IMR-90 (cell line): ENCODE measurements at regions not wholly inside any gene's neighbourhood (a gene's known extent, or its start where the extent isn't known, plus 50 kb on each side); places are given as distances from the start of the nearest gene placed in this dataset.

Source experiments
- ATAC-seq: fragments of 200-7000 bp; cut with Tn5 transposase; 2 replicates; pipeline ENCODE4 v1.9.1; 2020; ENCODE audit warnings: low read depth, mild to moderate bottlenecking, moderate library complexity
- BruUV-seq: library from RNA; stranded (reverse); fragments of 400-500 nt; replicated peaks from 2 replicates; lab custom pipeline; 2021; lab: Mats Ljungman, UMichigan
- CTCF ChIA-PET: fragments of 300-600 bp; formaldehyde crosslinking; extraction: SDS; loops from one replicate; lab custom pipeline; 2021; ENCODE audit warnings: antibody characterized with exemption; lab: Yijun Ruan, JAX
- POLR2A ChIA-PET: fragments of 300-600 bp; sonication (Branson Sonifier 250); formaldehyde crosslinking; loops from one replicate; lab custom pipeline; 2022; ENCODE audit warnings: antibody characterized with exemption; ENCODE audit not compliant: unreplicated experiment; lab: Charles Lee
- DNase-seq: peaks from one replicate; pipeline ENCODE4 v3.0.0; 2013
- H2AFZ ChIP-seq: replicated peaks from 2 replicates; pipeline ENCODE3; 2013; ENCODE audit warnings: low read length, mild to moderate bottlenecking; ENCODE audit not compliant: poor library complexity
- H2AK5ac ChIP-seq: 2 replicates; pipeline ENCODE4 v1.6.1; 2013; ENCODE audit warnings: low read depth, low read length, inconsistent platforms
- H2AK9ac ChIP-seq: replicated peaks from 2 replicates; pipeline ENCODE3; 2013; ENCODE audit warnings: mild to moderate bottlenecking, low read depth, low read length, moderate library complexity; ENCODE audit not compliant: poor library complexity
- H2BK120ac ChIP-seq: 2 replicates; pipeline ENCODE4 v1.6.1; 2013; ENCODE audit warnings: low read depth, low read length, inconsistent platforms
- H2BK15ac ChIP-seq: 3 replicates; pipeline ENCODE4 v1.6.1; 2013; ENCODE audit warnings: low read depth, low read length, inconsistent platforms
- H2BK20ac ChIP-seq: 2 replicates; pipeline ENCODE4 v1.6.1; 2013; ENCODE audit warnings: low read depth, mild to moderate bottlenecking, inconsistent platforms, low read length, moderate library complexity
- H2BK5ac ChIP-seq: 2 replicates; pipeline ENCODE4 v1.6.1; 2013; ENCODE audit warnings: mild to moderate bottlenecking, low read depth, low read length, inconsistent platforms; ENCODE audit not compliant: poor library complexity, severe bottlenecking
- H3K14ac ChIP-seq: replicated peaks from 2 replicates; pipeline ENCODE4 v1.6.1; 2013; ENCODE audit warnings: low read depth, low read length, inconsistent platforms
- H3K18ac ChIP-seq: 2 replicates; pipeline ENCODE4 v1.6.1; 2013; ENCODE audit warnings: low read depth, low read length, control low read depth
- H3K23ac ChIP-seq: 2 replicates; pipeline ENCODE4 v1.6.1; 2013; ENCODE audit warnings: low read depth, low read length, inconsistent platforms
- H3K27ac ChIP-seq: 2 replicates; pipeline ENCODE4 v1.5.1; 2013; ENCODE audit warnings: mild to moderate bottlenecking, control low read depth, low read length; ENCODE audit not compliant: insufficient read depth
- H3K27me3 ChIP-seq: 2 replicates; pipeline ENCODE4 v1.6.1; 2013; ENCODE audit warnings: low read length; ENCODE audit not compliant: control insufficient read depth, insufficient read depth
- H3K36me3 ChIP-seq: 2 replicates; pipeline ENCODE4 v1.6.1; 2013; ENCODE audit warnings: low read length, mixed read lengths; ENCODE audit not compliant: control insufficient read depth, insufficient read depth
- H3K4ac ChIP-seq: 2 replicates; pipeline ENCODE4 v1.6.1; 2013; ENCODE audit warnings: low read depth, low read length, inconsistent platforms
- H3K4me1 ChIP-seq: 2 replicates; pipeline ENCODE4 v1.6.1; 2013; ENCODE audit warnings: low read length, mixed read lengths; ENCODE audit not compliant: control insufficient read depth, insufficient read depth
- H3K4me2 ChIP-seq: 2 replicates; pipeline ENCODE4 v1.6.1; 2013; ENCODE audit warnings: low read depth, mild to moderate bottlenecking, control low read depth, low read length, moderate library complexity
- H3K4me3 ChIP-seq: 2 replicates; pipeline ENCODE4 v1.5.1; 2013; ENCODE audit warnings: low read depth, mild to moderate bottlenecking, control low read depth, low read length, moderate library complexity; ENCODE audit not compliant: insufficient read depth
- H3K56ac ChIP-seq: 2 replicates; pipeline ENCODE4 v1.6.1; 2013; ENCODE audit warnings: low read length, inconsistent platforms; ENCODE audit not compliant: insufficient read depth; ENCODE audit errors: extremely low read depth
- H3K79me1 ChIP-seq, 2 experiments: 2 replicates each; pipeline ENCODE4 v1.6.1; 2013; ENCODE audit warnings: low read length in 2 of 2, inconsistent platforms in 1 of 2, low read depth in 1 of 2
- H3K9ac ChIP-seq: 2 replicates; pipeline ENCODE4 v1.6.1; 2013; ENCODE audit warnings: low read depth, low read length, control low read depth
- H3K9me1 ChIP-seq: 2 replicates; pipeline ENCODE4 v1.6.1; 2013; ENCODE audit warnings: low read length, inconsistent platforms; ENCODE audit not compliant: insufficient read depth
- H3K9me3 ChIP-seq: 2 replicates; pipeline ENCODE4 v1.6.1; 2013; ENCODE audit warnings: low read length; ENCODE audit not compliant: control insufficient read depth, insufficient read depth
- H4K20me1 ChIP-seq: 2 replicates; pipeline ENCODE4 v1.6.1; 2013; ENCODE audit warnings: low read length, inconsistent platforms; ENCODE audit not compliant: insufficient read depth
- H4K5ac ChIP-seq: 2 replicates; pipeline ENCODE4 v1.6.1; 2013; ENCODE audit warnings: mild to moderate bottlenecking, low read depth, low read length, control low read depth
- H4K8ac ChIP-seq, 2 experiments: 2 replicates each; pipeline ENCODE4 v1.6.1; 2013; ENCODE audit warnings: low read depth in 2 of 2, low read length in 2 of 2, control low read depth in 1 of 2, inconsistent platforms in 1 of 2
- H4K91ac ChIP-seq: 2 replicates; pipeline ENCODE4 v1.6.1; 2013; ENCODE audit warnings: low read depth, low read length, inconsistent platforms; ENCODE audit not compliant: insufficient read depth
- BHLHE40 ChIP-seq: fragments of 150-350 bp; IDR thresholded peaks from 2 replicates; pipeline ENCODE4 v1.6.1; 2016; ENCODE audit warnings: mild to moderate bottlenecking, low read depth, low read length
- CEBPB ChIP-seq: IDR thresholded peaks from 2 replicates; pipeline ENCODE4 v1.6.1; 2012; ENCODE audit warnings: low read depth, low read length, improper control_type of control experiment
- ELK1 ChIP-seq: fragments of 150-350 bp; IDR thresholded peaks from 2 replicates; pipeline ENCODE4 v1.6.1; 2016; ENCODE audit warnings: low read depth, mild to moderate bottlenecking, low read length, moderate library complexity, borderline replicate concordance
- FOS ChIP-seq: fragments of 150-350 bp; IDR thresholded peaks from 2 replicates; pipeline ENCODE4 v1.6.1; 2016; ENCODE audit warnings: low read depth, low read length
- MAFK ChIP-seq: IDR thresholded peaks from 2 replicates; pipeline ENCODE4 v1.6.1; 2012; ENCODE audit warnings: low read depth, low read length, improper control_type of control experiment
- MAZ ChIP-seq: IDR thresholded peaks from 2 replicates; pipeline ENCODE4 v1.6.1; 2012; ENCODE audit warnings: low read depth, mild to moderate bottlenecking, low read length, improper control_type of control experiment, moderate library complexity, borderline replicate concordance
- POLR2A ChIP-seq: IDR thresholded peaks from 2 replicates; pipeline ENCODE4 v1.6.1; 2012; ENCODE audit warnings: mild to moderate bottlenecking, low read depth, low read length
- RAD21 ChIP-seq: IDR thresholded peaks from 2 replicates; pipeline ENCODE4 v1.6.1; 2012; ENCODE audit warnings: low read length, improper control_type of control experiment
- RCOR1 ChIP-seq: IDR thresholded peaks from 2 replicates; pipeline ENCODE4 v1.6.1; 2012; ENCODE audit warnings: mild to moderate bottlenecking, low read length, improper control_type of control experiment; ENCODE audit not compliant: insufficient replicate concordance
- RFX5 ChIP-seq: IDR thresholded peaks from 2 replicates; pipeline ENCODE4 v1.8.0; 2012; ENCODE audit warnings: low read depth, mild to moderate bottlenecking, low read length, moderate library complexity
- SMC3 ChIP-seq: fragments of 150-350 bp; IDR thresholded peaks from 2 replicates; pipeline ENCODE4 v1.6.1; 2016; ENCODE audit warnings: low read depth, mild to moderate bottlenecking, antibody characterized with exemption, low read length, moderate library complexity
- USF2 ChIP-seq: fragments of 150-350 bp; IDR thresholded peaks from 2 replicates; pipeline ENCODE4 v1.6.1; 2017; ENCODE audit warnings: mild to moderate bottlenecking, antibody characterized with exemption, low read length, low read depth
- WGBS, 2 experiments: methylation state at CpG; one replicate each; pipeline versions ENCODE4 v1.1.5 to v1.1.7; 2013; ENCODE audit warnings: missing lambda C conversion rate in 2 of 2; ENCODE audit not compliant: insufficient read length in 1 of 2; ENCODE audit errors: extremely low coverage in 2 of 2; 5-methylcytosine and 5-hydroxymethylcytosine counted together
- dilution Hi-C: fragments of 300-500 bp; cut with HindIII; formaldehyde crosslinking; loops from one replicate; pipeline ENCODE4 v1.14.3; 2018; ENCODE audit warnings: low sequenced_read_pairs; ENCODE audit not compliant: unreplicated experiment
- in situ Hi-C: fragments of 300-500 bp; cut with MboI; formaldehyde crosslinking; loops from 3 replicates; pipeline ENCODE4 v1.14.3; 2019; ENCODE audit warnings: low sequenced_read_pairs, inconsistent platforms, mixed read lengths
- intact Hi-C: fragments of 100-400 bp; cut with micrococcal nuclease; formaldehyde crosslinking; loops from 2 replicates; pipeline ENCODE4 v1.10.0; 2022
- TF ChIP-seq, protein P1 (sequence below): conservative IDR thresholded peaks from 2 replicates; pipeline ENCODE4 v1.5.1; 2012; ENCODE audit warnings: mild to moderate bottlenecking, low read depth, low read length, improper control_type of control experiment

- Histone ChIP-seq H3K14ac (no peak overlapping the region), H2AFZ (peak overlapping the region; percentile 46), H2BK120ac (no peak overlapping the region; the same call in 1 of the 2 replicates), H3K36me3 (no peaks in the 10 kb centered on the region), H3K4me2 (no peak overlapping the region), H3K18ac (no peak overlapping the region), H3K4me3 (no peak overlapping the region), H3K79me1 (no peaks in the 10 kb centered on the region), H2BK20ac (0 out of 2 replicates have a peak overlapping the region, but pooled peaks have one; percentile 16), H3K9ac (no peak overlapping the region), H3K27me3 (no peaks in the 10 kb centered on the region), H2AK5ac (no peak overlapping the region), H3K23ac (no peak overlapping the region), H4K20me1 (no peaks in the 10 kb centered on the region), H2BK15ac (no peak overlapping the region), H3K9me1 (no peaks in the 10 kb centered on the region; the same call in 1 of the 2 replicates), H2AK9ac (no peak overlapping the region), H2BK5ac (no peak overlapping the region), H4K8ac (no peak overlapping the region), H3K4me1 (peaks cover 2% of the 10 kb centered on the region; the same call in 1 of the 2 replicates), H3K56ac (no peak overlapping the region), H4K91ac (no peak overlapping the region), H3K9me3 (no peaks in the 10 kb centered on the region), H3K4ac (no peak overlapping the region), H3K27ac (no peak overlapping the region), H4K5ac (no peak overlapping the region)
- POLR2A ChIA-PET = no interaction called here
- in situ Hi-C loops = no loop called here
- dilution Hi-C loops = no loop called here
- 85% methylated on average over 6 of the region's 6 CpGs; no CpG with 5 or more reads in 1 of the 2 experiments for WGBS, 2 experiments
- TF ChIP-seq ELK1 (no peak), USF2 (no peak), BHLHE40 (no peak), POLR2A (no peak), RFX5 (no peak), SMC3 (no peak), FOS (no peak), RAD21 (no peak), RCOR1 (no peak), MAZ (no peak), CEBPB (no peak), MAFK (no peak)
- TF ChIP-seq, protein P1, sequence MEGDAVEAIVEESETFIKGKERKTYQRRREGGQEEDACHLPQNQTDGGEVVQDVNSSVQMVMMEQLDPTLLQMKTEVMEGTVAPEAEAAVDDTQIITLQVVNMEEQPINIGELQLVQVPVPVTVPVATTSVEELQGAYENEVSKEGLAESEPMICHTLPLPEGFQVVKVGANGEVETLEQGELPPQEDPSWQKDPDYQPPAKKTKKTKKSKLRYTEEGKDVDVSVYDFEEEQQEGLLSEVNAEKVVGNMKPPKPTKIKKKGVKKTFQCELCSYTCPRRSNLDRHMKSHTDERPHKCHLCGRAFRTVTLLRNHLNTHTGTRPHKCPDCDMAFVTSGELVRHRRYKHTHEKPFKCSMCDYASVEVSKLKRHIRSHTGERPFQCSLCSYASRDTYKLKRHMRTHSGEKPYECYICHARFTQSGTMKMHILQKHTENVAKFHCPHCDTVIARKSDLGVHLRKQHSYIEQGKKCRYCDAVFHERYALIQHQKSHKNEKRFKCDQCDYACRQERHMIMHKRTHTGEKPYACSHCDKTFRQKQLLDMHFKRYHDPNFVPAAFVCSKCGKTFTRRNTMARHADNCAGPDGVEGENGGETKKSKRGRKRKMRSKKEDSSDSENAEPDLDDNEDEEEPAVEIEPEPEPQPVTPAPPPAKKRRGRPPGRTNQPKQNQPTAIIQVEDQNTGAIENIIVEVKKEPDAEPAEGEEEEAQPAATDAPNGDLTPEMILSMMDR = no peak
- DNase-seq (peak; percentile 4), ATAC-seq (no peak)
- CTCF ChIA-PET = no interaction called here
- no TSS peak for BruUV-seq
- intact Hi-C loops = no loop called here
Observed at GRCh38 chr5:8650186-8650585, 781.2 kb downstream of the MTRR start.
